ENCODE measurements at regions not wholly inside any gene's neighbourhood (a gene's known extent, or its start where the extent isn't known, plus 50 kb on each side); places are given as distances from the start of the nearest gene placed in this dataset.

DNA sequence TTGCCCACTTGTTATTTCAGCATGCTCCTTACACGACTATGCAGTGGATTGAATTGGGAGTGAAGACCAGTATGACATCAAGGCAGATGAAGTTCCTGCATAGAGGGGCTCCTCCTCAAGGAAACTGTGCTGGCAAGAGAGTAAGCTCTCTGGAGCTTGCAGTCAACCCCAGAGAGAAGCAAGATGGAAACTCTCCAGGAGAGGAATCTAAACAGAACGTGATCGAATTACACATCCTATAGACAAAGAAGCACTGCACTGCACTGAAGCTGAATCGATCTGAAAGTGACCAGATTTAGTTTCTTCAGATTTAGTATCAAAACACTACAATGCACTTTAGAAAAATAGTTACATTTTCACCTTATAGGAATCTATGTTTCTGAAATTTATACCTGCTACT, 947.7 kb upstream of the TENM4 start:
- TF ChIP-seq CTCF (conservative IDR thresholded peaks at IDR 0.05; ENCODE audit: low read depth, low read length) (no peak), EZH2 (IDR thresholded peaks at IDR 0.05; ENCODE audit: low read length, unreplicated experiment) (no peak)

All from PC-3 (cell line).